ENCODE measurements at regions not wholly inside any gene's neighbourhood (a gene's known extent, or its start where the extent isn't known, plus 50 kb on each side); places are given as distances from the start of the nearest gene placed in this dataset.
"Not testable (repeated sequence)": the region's sequence is repeated elsewhere in the genome, so short reads cannot be mapped to it uniquely, and the experiment has no call there.

DNA sequence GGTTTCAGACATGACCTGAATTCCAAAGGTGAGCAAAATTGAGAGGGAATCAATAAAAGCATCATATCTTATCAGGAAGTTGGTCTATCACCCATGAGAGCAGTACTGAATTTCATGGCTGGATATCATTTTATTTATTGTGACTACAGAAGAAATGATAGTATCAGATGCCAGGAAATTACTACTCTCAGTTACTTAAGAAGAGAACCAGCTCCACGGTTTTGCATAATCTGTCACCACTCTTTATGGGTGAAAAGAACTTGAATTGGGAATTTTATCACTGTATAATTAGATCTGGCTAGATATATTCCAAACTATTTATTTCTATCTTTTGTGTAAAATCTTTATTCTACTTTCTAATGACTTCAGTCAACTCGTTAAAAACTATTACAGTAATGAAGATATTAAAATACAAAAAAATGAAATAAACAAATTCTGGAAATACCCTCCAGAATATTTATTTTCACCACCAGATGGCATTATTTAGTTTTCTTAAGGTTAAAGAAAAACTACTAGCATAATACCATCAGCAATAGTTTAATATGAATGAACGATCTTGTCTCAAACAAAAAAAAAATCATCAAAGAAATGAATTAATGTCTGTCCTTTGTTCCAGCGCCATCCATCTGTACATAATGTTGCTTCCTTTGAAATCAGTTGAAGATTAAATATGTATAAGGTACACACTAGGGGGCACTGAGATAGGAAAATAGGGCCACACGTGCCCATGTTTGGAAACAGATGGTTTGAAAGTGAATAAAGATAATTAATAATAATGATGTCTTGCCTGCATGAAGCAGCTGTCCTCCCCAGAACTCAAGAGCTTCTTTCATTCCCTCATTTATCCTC lies 84.7 kb upstream of the SLCO6A1 start:
- TF ChIP-seq CTCF (IDR thresholded peaks at IDR 0.05): peak in 8 of 9 donors; percentile 25 to 66 (median 56)
- H3K27ac ChIP-seq: no peak overlapping the region
- H3K4me1 ChIP-seq: peaks cover 0 to 3% (median 0%) of the 10 kb centered on the region in 9 donors
- H3K4me3 ChIP-seq: no peak overlapping the region
- no peak for ATAC-seq
- H3K9me3 ChIP-seq: no peaks in the 10 kb centered on the region
- intact Hi-C loops (cut with DNase I): loop anchor here (1.0 to 10.0 kb wide), 11 partner anchors 81 to 554 kb away; no protein-coding TSS in a partner anchor
- DNase-seq: no peak
- no peaks in the 10 kb centered on the region for H3K36me3 ChIP-seq
- WGBS, 2 donors: 18 to 24% methylated on average over 5 of the region's 5 CpGs
- H3K27me3 ChIP-seq: no peaks in the 10 kb centered on the region

- no peaks in the 10 kb centered on the region for H3K27me3 ChIP-seq
- no peaks in the 10 kb centered on the region for H3K9me3 ChIP-seq
- DNase-seq (no peak), ATAC-seq (no peak)
- no peak for TF ChIP-seq CTCF (IDR thresholded peaks at IDR 0.05)
- H3K27ac ChIP-seq: no peak overlapping the region
- intact Hi-C loops (cut with DNase I): loop anchor here in 5 of 10 donors (10.0 kb wide), 4 partner anchors 75 to 545 kb away; no protein-coding TSS in a partner anchor
- whole genome bisulfite sequencing, 2 donors: 59 to 68% methylated on average over 2 of the region's 2 CpGs
- no peaks in the 10 kb centered on the region for H3K4me1 ChIP-seq
- H3K36me3 ChIP-seq: no peaks in the 10 kb centered on the region
- no peak overlapping the region for H3K4me3 ChIP-seq
Observed at GRCh38 chr5:102589661-102590060, 90.9 kb upstream of the SLCO6A1 start.

DNA sequence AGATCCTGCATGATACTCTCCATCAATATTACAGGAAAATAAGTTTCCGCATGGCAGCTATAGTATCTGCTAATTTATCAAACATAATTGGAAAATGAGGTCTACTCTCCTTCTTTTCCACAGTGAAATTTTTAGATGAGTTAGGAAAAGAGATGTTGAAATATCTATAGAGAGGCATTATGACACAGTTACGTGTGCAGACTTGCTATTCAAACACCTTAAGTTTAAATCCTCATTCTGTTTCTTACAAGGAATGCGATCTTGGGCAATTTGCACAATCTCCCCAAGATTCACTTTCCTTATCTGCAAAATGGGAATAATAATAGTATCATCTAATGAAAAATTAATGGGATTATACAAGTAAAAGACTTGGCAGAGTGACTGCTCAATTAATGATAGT lies 91.7 kb upstream of the SLCO6A1 start:
- DNase-seq (no peak), ATAC-seq (no peak)
- TF ChIP-seq CTCF (IDR thresholded peaks at IDR 0.05): no peak
- WGBS, 2 donors: 91 to 96% methylated on average over 3 of the region's 3 CpGs
- Histone ChIP-seq H3K27me3 (no peaks in the 10 kb centered on the region), H3K27ac (no peak overlapping the region), H3K36me3 (no peaks in the 10 kb centered on the region), H3K4me1 (no peaks in the 10 kb centered on the region), H3K4me3 (no peak overlapping the region), H3K9me3 (no peaks in the 10 kb centered on the region)
- intact Hi-C loops (cut with DNase I): no loop called here

DNA sequence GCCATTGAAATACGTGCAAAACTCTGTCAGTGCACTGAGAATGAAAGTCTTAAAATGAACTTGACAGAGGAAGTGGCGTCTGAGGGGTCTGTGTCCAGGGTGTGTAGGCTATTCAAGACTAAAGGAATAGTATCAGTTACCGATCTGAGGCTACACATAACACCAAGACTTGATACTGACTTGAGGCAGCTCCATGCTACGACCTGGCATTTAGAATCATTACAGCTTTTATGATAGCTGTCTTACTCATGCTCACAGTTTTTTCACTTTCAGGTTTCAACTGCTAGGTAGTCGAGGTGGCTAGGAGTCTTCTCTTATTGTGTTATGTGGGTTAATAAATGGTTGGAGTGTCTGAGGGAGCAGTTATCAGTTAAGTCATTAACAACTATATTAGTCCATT lies 92.8 kb upstream of the SLCO6A1 start:
- ATAC-seq: no peak
- Histone ChIP-seq H3K9me3 (no peaks in the 10 kb centered on the region), H3K4me1 (no peaks in the 10 kb centered on the region), H3K36me3 (no peaks in the 10 kb centered on the region), H3K27ac (no peak overlapping the region), H3K4me3 (no peak overlapping the region), H3K27me3 (no peaks in the 10 kb centered on the region)
- no peak for DNase-seq
- 76 to 86% methylated on average over 5 of the region's 5 CpGs for WGBS, 2 donors
- no peak for TF ChIP-seq CTCF (IDR thresholded peaks at IDR 0.05)
- intact Hi-C loops (cut with DNase I): no loop called here

- H3K4me3 ChIP-seq; H3K27me3 ChIP-seq; intact Hi-C loops (cut with DNase I); H3K27ac ChIP-seq; H3K36me3 ChIP-seq; ATAC-seq; H3K4me1 ChIP-seq; H3K9me3 ChIP-seq; DNase-seq: not testable (repeated sequence)
- 85 to 89% methylated on average over 3 of the region's 3 CpGs for WGBS, 2 donors
Observed at GRCh38 chr5:102592586-102592985, 93.8 kb upstream of the SLCO6A1 start.
